SK-N-DZ (cell line): ENCODE measurements at regions not wholly inside any gene's neighbourhood (a gene's known extent, or its start where the extent isn't known, plus 50 kb on each side); places are given as distances from the start of the nearest gene placed in this dataset.

Experiments used
- DNase-seq: peaks from one replicate; pipeline ENCODE4 v3.0.0-alpha.2; 2015; ENCODE audit warnings: low spot score

- DNase-seq = no peak
Measured at GRCh38 chr17:56648321-56648720, 54.8 kb downstream of the NOG start.

GRCh38 chr17:56648806-56649205 is 55.3 kb downstream of the NOG start:
- no peak for DNase-seq

DNA sequence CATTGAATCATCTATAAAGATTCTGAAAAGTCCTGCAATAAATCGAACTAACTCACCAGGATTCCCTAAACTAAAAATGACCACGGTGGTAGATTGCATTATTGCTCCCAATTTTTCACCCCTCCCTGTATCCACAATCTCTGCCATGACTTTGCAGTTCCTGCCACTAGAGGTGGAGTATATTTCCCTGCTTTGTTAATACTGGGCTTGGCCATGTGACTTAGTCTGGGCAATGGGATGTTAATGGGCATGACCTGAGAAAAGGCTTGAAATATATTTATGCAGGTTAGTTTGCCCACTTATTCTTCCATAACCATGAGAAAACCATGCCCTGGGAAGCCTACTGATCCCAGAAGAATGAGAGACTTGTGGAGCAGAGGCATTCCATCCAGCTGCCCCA is 59.1 kb downstream of the NOG start:
- no peak for DNase-seq

DNA sequence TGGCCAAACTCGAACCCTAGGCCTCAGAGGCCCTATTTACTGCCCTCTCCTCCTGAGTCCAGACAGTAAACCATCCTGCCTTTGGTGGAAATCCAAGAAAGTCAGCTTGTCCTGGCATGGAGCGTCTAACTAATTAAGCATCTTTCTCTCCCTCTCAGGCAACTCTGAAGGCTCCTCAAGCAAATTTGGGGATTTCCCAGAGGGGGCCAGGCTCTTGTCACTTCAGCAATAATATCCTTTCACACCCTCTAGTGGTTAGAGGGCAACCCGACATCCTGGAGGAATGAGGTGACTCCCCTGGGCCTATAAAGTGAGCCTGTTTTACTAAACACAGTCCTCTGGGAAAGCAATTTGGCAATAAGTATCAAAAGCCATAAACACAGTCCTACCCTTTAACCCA is 60.4 kb downstream of the NOG start:
- no peak for DNase-seq

GRCh38 chr17:56656701-56657327 is 63.3 kb downstream of the NOG start:
- DNase-seq = no peak

GRCh38 chr17:56658648-56659047 is 65.1 kb downstream of the NOG start:
- no peak for DNase-seq

GRCh38 chr17:56659622-56660021 is 66.1 kb downstream of the NOG start:
- DNase-seq = no peak

- DNase-seq = no peak
Measured at GRCh38 chr17:56661906-56662305, 68.4 kb downstream of the NOG start.

GRCh38 chr17:56665864-56666263 is 72.4 kb downstream of the NOG start:
- no peak for DNase-seq

DNA sequence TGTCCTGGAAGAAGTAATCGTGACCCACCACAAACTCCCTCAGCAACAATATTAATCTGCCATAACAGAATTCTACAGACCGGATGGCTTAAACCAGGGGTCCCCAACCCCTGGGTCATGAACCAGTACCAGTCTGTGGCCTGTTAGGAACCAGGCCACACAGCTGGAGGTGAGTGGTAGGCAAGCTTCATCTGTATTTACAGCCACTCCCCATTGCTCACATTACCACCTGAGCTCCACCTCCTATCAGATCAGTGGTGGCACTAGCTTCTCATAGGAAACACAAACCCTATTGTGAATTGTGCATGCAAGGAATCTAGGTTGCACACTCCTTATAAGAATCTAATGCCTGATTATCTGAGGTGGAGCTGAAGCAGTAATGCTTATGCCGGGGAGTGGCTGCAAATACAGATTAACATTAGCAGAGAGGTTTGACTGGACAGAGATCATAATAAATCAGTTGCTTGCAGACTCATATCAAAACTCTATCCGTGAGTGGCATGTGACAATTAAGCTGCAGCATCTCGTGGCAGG is 74.5 kb downstream of the NOG start:
- no peak for DNase-seq

DNA sequence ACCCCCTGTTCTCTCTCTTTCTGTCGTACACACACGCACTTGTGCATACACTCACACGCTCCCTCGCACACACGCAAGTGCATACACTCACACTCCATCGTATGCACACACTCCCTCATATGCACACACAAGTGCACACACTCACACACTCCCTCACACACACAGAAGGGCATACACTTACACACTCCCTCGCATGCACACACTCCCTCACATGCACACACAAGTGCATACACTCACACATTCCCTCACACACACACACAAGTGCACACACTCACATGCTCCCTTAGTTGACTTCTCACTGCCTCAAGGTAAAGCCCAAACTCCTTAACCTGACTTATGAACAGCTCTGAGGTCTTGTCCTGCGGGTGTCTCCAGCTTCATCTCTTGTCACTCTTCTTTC is 78.7 kb downstream of the NOG start:
- DNase-seq = no peak

DNA sequence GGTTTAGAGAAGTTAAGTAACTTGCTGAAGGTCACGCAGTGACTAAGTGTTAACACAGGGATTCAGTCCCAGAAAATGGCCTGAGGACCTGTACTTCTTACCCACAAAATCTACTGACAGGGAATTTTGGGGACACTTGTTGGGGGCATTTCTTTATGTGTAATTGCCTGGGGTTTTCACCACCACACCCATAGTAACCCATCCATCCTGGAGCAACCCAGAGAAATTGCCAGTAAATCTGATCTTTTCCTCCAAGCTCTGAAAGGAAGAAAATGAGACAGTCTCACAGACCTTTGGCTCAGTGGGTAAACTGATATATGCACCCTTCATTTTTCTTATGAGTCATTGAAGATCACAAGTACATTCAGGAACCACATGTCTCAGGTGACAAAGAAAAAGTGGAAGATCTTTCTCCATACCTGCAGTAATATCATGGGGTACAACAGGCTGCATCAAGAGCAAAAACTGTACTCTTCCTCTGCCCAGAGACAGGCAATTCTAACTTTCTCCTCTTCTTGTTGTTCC is 81.0 kb downstream of the NOG start:
- no peak for DNase-seq

DNA sequence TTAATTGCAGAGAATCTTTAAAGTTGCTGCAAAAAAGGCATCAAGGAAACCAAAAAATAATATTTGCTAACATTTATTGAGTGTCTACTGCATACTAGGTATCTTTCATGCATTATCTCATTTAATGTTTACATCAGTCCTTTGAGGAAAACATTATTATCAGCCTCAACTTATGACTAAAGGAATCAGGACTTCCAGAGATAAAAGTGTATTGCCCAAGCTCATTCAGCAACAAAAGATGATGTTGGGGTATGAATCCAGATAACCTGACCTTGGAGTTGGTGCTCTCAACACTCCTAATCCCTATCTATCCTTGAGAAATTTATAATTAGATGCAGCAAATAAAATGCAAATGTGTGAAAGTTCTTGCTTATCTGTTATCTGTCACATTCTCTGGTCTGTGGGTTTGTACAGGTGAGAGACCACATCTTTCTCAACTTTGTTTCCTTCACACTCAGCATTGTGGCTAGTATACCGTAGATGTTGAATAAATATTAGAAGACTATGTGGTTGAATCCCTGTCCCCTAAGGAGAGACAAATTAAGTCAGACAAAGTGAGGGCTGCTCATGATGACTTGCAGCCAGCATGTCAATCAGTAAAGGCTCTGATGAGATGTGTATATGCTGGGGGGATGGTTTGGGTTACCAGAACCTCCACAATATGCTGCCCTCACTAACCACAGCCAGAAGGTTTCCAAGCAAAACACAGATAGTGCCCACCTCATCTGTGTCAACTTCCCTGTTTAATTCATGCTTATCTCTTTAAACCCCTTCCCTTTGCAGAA is 82.6 kb downstream of the NOG start:
- DNase-seq = no peak

GRCh38 chr17:56676810-56677209 is 83.3 kb downstream of the NOG start:
- DNase-seq = no peak

- DNase-seq = peak; percentile 31
Measured at GRCh38 chr17:56678249-56679114, 85.0 kb downstream of the NOG start.

DNA sequence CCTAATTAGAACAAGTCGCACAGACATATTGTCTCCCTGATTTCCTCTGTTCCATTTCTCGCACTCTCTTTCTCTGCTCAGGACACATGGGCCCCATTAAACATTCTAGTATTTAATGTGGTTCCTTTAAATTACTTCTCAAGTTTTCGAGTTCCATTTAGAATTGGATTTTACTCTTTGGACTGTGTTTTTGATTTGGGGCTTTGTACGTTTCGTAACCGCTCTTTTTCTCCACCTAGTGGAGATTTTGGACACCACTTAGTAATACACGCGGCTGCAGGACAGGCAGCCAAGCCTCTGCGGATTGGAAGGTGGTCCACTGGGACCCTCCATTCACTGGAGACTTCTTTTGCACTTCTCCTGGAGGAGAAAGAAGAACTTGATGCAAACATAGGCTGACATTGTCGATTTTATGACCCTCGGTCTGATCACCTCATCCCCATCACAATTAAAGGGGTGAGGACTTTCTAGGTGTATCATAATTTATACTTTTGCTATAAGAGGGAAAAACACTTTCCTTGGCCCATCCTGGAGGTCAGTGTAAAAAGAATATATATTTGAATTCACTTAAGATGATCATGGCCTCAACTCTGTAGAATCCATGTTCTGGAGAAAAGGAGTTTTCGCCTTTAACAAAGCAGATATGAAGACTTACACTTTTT is 85.7 kb downstream of the NOG start:
- peak; percentile 51 for DNase-seq

DNA sequence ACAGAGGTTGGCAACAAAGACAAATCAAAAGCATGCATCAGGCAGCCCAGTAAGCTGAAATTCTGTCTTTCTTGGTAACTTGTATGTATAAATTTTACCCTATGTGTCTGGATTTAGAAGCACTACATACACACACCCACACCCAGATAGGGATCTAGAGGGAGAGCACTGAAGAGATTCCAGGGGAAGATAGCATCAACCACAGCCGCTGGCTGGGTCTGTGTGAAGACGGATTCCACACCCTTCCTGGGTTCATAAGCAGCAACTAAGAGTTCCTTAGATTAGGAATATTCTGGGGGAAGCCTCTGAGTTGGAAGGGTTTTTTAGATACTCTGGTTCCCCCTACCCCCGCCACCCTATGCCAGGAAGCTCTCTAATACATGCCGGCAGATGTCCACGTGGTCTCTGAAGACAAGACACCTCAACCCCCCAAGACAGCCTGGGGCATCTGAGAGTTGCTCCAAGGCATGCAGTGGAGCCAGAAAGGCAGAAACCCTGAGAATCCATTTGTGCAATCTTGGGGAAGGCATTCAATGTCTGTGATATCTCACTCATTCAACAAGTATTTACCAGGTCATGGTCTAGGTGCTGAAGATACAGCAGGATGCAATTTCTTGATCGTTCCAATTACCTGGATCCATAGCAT is 86.4 kb downstream of the NOG start:
- no peak for DNase-seq

DNA sequence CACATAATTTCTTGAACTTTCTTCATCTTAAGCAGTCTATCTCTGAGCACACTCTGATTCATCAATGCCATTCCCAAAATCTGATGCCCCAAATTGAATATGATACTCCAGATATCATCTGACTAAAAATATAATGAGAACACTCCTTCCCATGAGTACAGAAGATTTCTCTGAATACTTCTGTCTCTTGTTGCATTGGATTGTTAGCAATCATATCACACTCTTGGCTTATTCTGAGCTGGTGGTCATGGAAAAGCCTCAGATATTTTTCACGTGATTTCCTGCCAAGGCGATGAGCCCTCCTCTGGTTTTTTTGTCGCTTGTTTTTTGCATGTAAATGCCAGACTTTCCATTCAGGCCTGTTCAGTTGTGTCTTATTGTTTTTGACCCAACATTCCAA is 87.2 kb downstream of the NOG start:
- DNase-seq = no peak

DNA sequence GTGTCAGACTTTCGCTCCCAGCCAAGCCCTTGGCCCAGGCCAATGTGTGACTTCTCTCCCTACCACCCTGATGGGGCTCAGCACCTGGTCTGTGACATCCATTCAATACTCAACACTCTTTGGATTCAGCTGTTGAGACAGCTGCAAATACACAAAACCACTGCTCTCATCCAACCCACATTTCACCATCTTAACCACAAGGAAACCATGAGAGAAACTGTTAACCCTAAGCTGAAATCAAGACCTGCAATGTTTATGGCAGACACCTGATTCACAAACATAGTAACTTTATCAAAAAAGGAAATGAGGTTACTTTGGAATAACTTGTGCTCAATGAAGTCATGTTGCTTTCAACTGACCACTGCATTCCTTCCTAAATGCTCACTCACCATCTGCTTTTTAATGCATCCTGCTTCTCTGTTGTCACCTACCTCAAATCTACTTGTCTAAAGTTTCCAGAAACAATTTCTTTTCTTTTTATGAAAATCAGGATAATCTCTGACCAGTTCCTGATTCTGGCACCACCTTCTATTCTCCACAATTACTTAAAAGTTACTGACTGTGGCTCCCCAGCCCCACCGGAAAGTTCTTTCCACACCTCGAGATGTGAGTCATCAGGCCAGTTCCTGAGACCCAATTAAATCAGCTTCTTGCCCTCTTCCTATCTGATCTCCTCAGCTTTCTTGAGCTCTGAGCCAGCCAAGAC is 88.2 kb downstream of the NOG start:
- no peak for DNase-seq

DNA sequence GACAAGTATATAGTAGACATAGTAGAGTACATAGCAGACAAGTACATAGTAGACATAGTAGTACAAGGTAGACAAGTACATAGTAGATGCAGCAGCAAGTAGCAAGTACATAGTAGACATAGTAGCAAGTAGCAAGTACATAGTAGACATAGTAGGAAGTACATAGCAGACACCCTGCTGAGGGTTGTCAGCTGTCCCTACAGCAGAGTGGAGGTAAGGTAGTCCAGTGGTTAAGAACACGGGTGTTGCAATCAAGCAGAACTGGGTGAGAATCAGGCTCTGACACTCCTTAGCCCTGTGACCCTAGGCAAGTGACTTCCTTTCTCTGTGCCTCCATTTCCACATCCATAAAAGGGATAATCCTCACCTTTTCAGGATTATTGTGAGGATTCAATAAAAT is 94.7 kb downstream of the NOG start:
- DNase-seq = no peak
